ENCODE measurements at regions not wholly inside any gene's neighbourhood (a gene's known extent, or its start where the extent isn't known, plus 50 kb on each side); places are given as distances from the start of the nearest gene placed in this dataset.

DNA sequence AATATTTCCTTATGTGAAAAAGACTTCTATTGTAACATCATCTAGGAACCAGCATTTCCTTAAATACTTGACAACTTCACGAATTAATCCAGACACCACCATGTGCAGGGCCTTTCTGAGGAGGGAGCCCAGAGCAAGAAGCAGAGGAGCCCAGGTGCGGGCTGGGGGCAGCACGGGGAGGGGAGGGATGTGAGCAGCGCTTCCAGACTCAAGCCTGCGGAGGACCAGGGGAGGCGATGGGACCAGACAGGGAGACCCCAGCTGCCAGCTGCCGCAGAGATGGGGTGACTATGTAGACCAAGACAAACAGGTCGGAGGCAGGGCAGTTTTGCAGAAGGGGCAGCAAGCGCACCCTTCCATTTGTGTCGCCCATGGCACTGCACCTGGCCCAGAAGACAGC lies 596.1 kb downstream of the IRX1 start:
- WGBS (ENCODE audit: insufficient coverage, insufficient read length) = no CpG with 5 or more reads among the region's 10 CpGs
- no peak overlapping the region for H3K4me3 ChIP-seq (ENCODE audit: low read length)
- H3K27me3 ChIP-seq (ENCODE audit: control insufficient read depth, insufficient read depth, low read length) = no peaks in the 10 kb centered on the region
- peaks cover 2% of the 10 kb centered on the region; the same call in 1 of the 2 replicates for H3K4me1 ChIP-seq (ENCODE audit: control insufficient read depth, insufficient read depth, low read length)
- no peaks in the 10 kb centered on the region for H3K36me3 ChIP-seq (ENCODE audit: control insufficient read depth, insufficient read depth, low read length)
- H3K27ac ChIP-seq (ENCODE audit: low read length) = no peak overlapping the region
- DNase-seq (ENCODE audit: low read depth, low spot score) = no peak
- H3K9me3 ChIP-seq (ENCODE audit: control insufficient read depth, insufficient read depth, low read length) = no peaks in the 10 kb centered on the region

DNA sequence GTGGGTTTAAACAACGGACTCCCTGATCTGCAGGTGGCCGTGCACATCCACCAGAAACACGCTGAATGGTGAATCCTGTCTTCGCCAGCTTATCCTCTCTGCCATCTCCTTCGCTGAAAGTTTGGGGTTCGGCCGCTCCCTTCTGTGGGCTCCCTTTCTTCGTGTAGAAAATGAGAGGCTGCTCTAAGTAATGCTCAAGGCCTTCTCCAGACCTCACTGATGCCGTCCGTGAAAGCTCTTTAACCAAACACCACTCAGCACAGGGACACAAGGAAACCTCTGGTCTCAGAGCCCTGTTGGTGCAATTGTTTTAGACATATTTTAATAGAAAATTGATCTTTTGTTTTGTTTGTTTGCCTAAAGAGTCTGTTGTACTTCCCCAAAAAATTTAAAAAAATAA lies 596.5 kb downstream of the IRX1 start:
- Histone ChIP-seq H3K9me3 (ENCODE audit: control insufficient read depth, insufficient read depth, low read length) (no peaks in the 10 kb centered on the region), H3K27me3 (ENCODE audit: control insufficient read depth, insufficient read depth, low read length) (no peaks in the 10 kb centered on the region), H3K4me1 (ENCODE audit: control insufficient read depth, insufficient read depth, low read length) (peaks cover 3% of the 10 kb centered on the region; the same call in 1 of the 2 replicates), H3K36me3 (ENCODE audit: control insufficient read depth, insufficient read depth, low read length) (no peaks in the 10 kb centered on the region), H3K27ac (ENCODE audit: low read length) (no peak overlapping the region), H3K4me3 (ENCODE audit: low read length) (no peak overlapping the region)
- no peak for DNase-seq (ENCODE audit: low read depth, low spot score)
- WGBS (ENCODE audit: insufficient coverage, insufficient read length) = no CpG with 5 or more reads among the region's 10 CpGs

GRCh38 chr5:4196744-4197143 lies 601.1 kb downstream of the IRX1 start:
- H3K27ac ChIP-seq (ENCODE audit: low read length) = no peak overlapping the region
- WGBS (ENCODE audit: insufficient coverage, insufficient read length) = no CpG with 5 or more reads among the region's 8 CpGs

DNA sequence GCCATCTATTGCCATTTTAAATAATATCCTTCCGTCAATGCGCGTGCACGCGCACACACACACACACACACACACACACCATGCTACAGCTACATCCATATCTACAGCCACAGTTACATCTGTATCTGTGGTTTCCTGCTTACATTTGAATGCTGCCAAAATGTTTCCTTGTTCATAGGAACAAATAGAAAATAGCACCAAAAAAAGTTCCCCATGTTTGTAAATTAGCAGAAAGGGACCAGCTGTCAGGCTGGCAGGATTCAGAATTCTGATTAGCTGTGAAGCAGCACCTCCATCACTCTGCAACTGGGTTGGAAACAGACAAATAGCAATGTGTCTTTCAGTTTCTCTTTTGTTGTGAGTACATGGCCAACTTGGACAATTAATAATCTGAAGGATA lies 601.5 kb downstream of the IRX1 start:
- no peaks in the 10 kb centered on the region for H3K36me3 ChIP-seq (ENCODE audit: control insufficient read depth, insufficient read depth, low read length)
- no peak for DNase-seq (ENCODE audit: low read depth, low spot score)
- peaks cover 6% of the 10 kb centered on the region; the same call in 1 of the 2 replicates for H3K4me1 ChIP-seq (ENCODE audit: control insufficient read depth, insufficient read depth, low read length)
- no peaks in the 10 kb centered on the region for H3K27me3 ChIP-seq (ENCODE audit: control insufficient read depth, insufficient read depth, low read length)
- H3K27ac ChIP-seq (ENCODE audit: low read length) = no peak overlapping the region
- H3K4me3 ChIP-seq (ENCODE audit: low read length) = no peak overlapping the region
- H3K9me3 ChIP-seq (ENCODE audit: control insufficient read depth, insufficient read depth, low read length) = no peaks in the 10 kb centered on the region
- WGBS (ENCODE audit: insufficient coverage, insufficient read length) = no CpG with 5 or more reads among the region's 5 CpGs

More at GRCh38 chr5:4196744-4197143, 601.1 kb downstream of the IRX1 start:
- no peaks in the 10 kb centered on the region for H3K27me3 ChIP-seq (ENCODE audit: control insufficient read depth, insufficient read depth, low read length)
- no peaks in the 10 kb centered on the region for H3K9me3 ChIP-seq (ENCODE audit: control insufficient read depth, insufficient read depth, low read length)
- H3K4me1 ChIP-seq (ENCODE audit: control insufficient read depth, insufficient read depth, low read length) = peaks cover 6% of the 10 kb centered on the region; the same call in 1 of the 2 replicates
- H3K36me3 ChIP-seq (ENCODE audit: control insufficient read depth, insufficient read depth, low read length) = no peaks in the 10 kb centered on the region
- DNase-seq (ENCODE audit: low read depth, low spot score) = no peak
- no peak overlapping the region for H3K4me3 ChIP-seq (ENCODE audit: low read length)

- Histone ChIP-seq H3K27me3 (ENCODE audit: control insufficient read depth, insufficient read depth, low read length) (no peaks in the 10 kb centered on the region), H3K36me3 (ENCODE audit: control insufficient read depth, insufficient read depth, low read length) (no peaks in the 10 kb centered on the region), H3K27ac (ENCODE audit: low read length) (no peak overlapping the region), H3K9me3 (ENCODE audit: control insufficient read depth, insufficient read depth, low read length) (no peaks in the 10 kb centered on the region), H3K4me1 (ENCODE audit: control insufficient read depth, insufficient read depth, low read length) (peaks cover 6% of the 10 kb centered on the region; the same call in 1 of the 2 replicates), H3K4me3 (ENCODE audit: low read length) (no peak overlapping the region)
- no CpG with 5 or more reads among the region's 7 CpGs for WGBS (ENCODE audit: insufficient coverage, insufficient read length)
- DNase-seq (ENCODE audit: low read depth, low spot score) = no peak
Observed at GRCh38 chr5:4198461-4198860, 602.8 kb downstream of the IRX1 start.

GRCh38 chr5:4199049-4199841 lies 603.6 kb downstream of the IRX1 start:
- no CpG with 5 or more reads among the region's 19 CpGs for WGBS (ENCODE audit: insufficient coverage, insufficient read length)
- no peaks in the 10 kb centered on the region for H3K36me3 ChIP-seq (ENCODE audit: control insufficient read depth, insufficient read depth, low read length)
- no peaks in the 10 kb centered on the region for H3K9me3 ChIP-seq (ENCODE audit: control insufficient read depth, insufficient read depth, low read length)
- H3K27ac ChIP-seq (ENCODE audit: low read length) = no peak overlapping the region
- peaks cover 7% of the 10 kb centered on the region for H3K4me1 ChIP-seq (ENCODE audit: control insufficient read depth, insufficient read depth, low read length)
- DNase-seq (ENCODE audit: low read depth, low spot score) = no peak
- H3K4me3 ChIP-seq (ENCODE audit: low read length) = no peak overlapping the region
- H3K27me3 ChIP-seq (ENCODE audit: control insufficient read depth, insufficient read depth, low read length) = no peaks in the 10 kb centered on the region

DNA sequence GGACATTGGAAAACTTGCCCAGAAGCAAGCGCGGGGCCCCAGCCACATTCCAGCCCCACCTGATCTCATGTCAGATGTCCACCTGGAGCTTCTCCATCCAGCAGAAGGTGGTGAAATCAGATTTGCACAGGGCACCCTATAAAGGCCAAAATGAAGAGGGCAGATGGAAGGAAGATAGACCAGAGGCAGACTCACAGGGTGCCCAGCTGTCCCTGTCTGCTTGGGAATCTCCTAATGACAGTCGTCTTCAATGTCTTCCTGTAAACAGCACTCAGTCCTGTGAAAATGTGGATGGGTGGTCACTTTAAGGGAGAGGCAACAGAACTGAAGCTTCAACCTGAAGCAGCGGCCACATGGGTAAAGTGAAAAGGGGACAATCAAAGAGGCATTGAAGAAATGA lies 607.5 kb downstream of the IRX1 start:
- Histone ChIP-seq H3K27ac (ENCODE audit: low read length) (no peak overlapping the region), H3K27me3 (ENCODE audit: control insufficient read depth, insufficient read depth, low read length) (no peaks in the 10 kb centered on the region), H3K4me1 (ENCODE audit: control insufficient read depth, insufficient read depth, low read length) (peaks cover 8% of the 10 kb centered on the region), H3K4me3 (ENCODE audit: low read length) (no peak overlapping the region), H3K9me3 (ENCODE audit: control insufficient read depth, insufficient read depth, low read length) (no peaks in the 10 kb centered on the region), H3K36me3 (ENCODE audit: control insufficient read depth, insufficient read depth, low read length) (no peaks in the 10 kb centered on the region)
- no peak for DNase-seq (ENCODE audit: low read depth, low spot score)
- no CpG with 5 or more reads among the region's 4 CpGs for WGBS (ENCODE audit: insufficient coverage, insufficient read length)

DNA sequence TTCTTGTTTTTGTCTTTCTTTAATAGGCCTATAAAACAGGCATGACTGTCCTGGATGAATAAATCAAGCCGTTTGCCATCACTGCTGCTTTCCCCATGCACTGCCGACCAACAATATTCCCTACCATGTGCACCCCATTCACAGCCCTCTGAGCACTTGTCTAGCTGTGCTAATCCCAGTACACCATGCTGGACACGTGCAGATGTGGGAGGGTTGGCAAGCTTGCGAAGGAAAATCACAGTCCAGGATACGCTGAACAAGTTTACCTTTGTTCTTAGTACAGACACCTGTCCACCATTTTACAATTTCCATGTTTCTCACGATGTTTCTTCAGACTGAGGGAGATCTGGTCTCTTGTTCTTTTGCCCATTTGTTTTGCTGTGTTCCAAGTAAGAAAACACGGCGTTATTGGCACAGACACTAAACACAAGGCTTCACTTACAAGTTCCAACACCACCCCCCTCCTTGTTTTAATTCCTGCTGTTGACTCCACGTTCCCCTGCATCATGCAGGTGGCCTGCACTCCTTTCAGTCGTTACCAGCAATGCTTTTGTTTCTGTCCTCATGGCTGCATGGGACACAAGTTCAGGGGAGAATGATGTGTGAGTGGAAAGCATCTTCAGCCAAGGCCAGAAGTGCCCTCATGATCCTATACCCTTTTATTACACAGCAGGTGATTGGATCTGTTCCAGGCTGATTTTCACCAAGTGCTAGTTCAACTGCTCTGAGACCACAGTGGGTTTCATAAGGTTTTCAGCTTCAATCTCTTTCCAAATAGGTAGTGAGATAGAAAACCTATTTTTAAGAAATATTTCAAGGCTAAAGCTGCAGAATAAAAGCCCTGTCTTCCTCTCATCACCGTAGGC lies 608.9 kb downstream of the IRX1 start:
- no peak for DNase-seq (ENCODE audit: low read depth, low spot score)
- Histone ChIP-seq H3K36me3 (ENCODE audit: control insufficient read depth, insufficient read depth, low read length) (no peaks in the 10 kb centered on the region), H3K27me3 (ENCODE audit: control insufficient read depth, insufficient read depth, low read length) (no peaks in the 10 kb centered on the region), H3K4me3 (ENCODE audit: low read length) (no peak overlapping the region), H3K27ac (ENCODE audit: low read length) (no peak overlapping the region), H3K9me3 (ENCODE audit: control insufficient read depth, insufficient read depth, low read length) (no peaks in the 10 kb centered on the region), H3K4me1 (ENCODE audit: control insufficient read depth, insufficient read depth, low read length) (peaks cover 3% of the 10 kb centered on the region)
- no CpG with 5 or more reads among the region's 11 CpGs for WGBS (ENCODE audit: insufficient coverage, insufficient read length)

- Histone ChIP-seq H3K4me1 (ENCODE audit: control insufficient read depth, insufficient read depth, low read length) (peaks cover 3% of the 10 kb centered on the region), H3K27ac (ENCODE audit: low read length) (no peak overlapping the region), H3K36me3 (ENCODE audit: control insufficient read depth, insufficient read depth, low read length) (no peaks in the 10 kb centered on the region), H3K27me3 (ENCODE audit: control insufficient read depth, insufficient read depth, low read length) (no peaks in the 10 kb centered on the region), H3K4me3 (ENCODE audit: low read length) (no peak overlapping the region), H3K9me3 (ENCODE audit: control insufficient read depth, insufficient read depth, low read length) (no peaks in the 10 kb centered on the region)
- DNase-seq (ENCODE audit: low read depth, low spot score) = no peak
- no CpG with 5 or more reads among the region's 4 CpGs for WGBS (ENCODE audit: insufficient coverage, insufficient read length)
Observed at GRCh38 chr5:4205398-4205797, 609.8 kb downstream of the IRX1 start.

GRCh38 chr5:4206127-4206526 lies 610.5 kb downstream of the IRX1 start:
- Histone ChIP-seq H3K9me3 (ENCODE audit: control insufficient read depth, insufficient read depth, low read length) (no peaks in the 10 kb centered on the region), H3K27me3 (ENCODE audit: control insufficient read depth, insufficient read depth, low read length) (no peaks in the 10 kb centered on the region), H3K4me1 (ENCODE audit: control insufficient read depth, insufficient read depth, low read length) (peaks cover 3% of the 10 kb centered on the region), H3K4me3 (ENCODE audit: low read length) (no peak overlapping the region), H3K36me3 (ENCODE audit: control insufficient read depth, insufficient read depth, low read length) (no peaks in the 10 kb centered on the region), H3K27ac (ENCODE audit: low read length) (no peak overlapping the region)
- no CpG with 5 or more reads among the region's 1 CpG for WGBS (ENCODE audit: insufficient coverage, insufficient read length)
- DNase-seq (ENCODE audit: low read depth, low spot score) = no peak

All from iPS DF 6.9 (cell line).